ENCODE measurements at regions not wholly inside any gene's neighbourhood (a gene's known extent, or its start where the extent isn't known, plus 50 kb on each side); places are given as distances from the start of the nearest gene placed in this dataset.
"Not testable (repeated sequence)": the region's sequence is repeated elsewhere in the genome, so short reads cannot be mapped to it uniquely, and the experiment has no call there.

GRCh38 chr21:10464975-10465374, 56.4 kb upstream of the TPTE start:
- no peaks in the 10 kb centered on the region for H3K36me3 ChIP-seq (ENCODE audit: low read depth, missing control alignments)
- no peak for DNase-seq
- 37 to 40% methylated on average over 3 of the region's 3 CpGs for WGBS, 2 donors
- H3K9me3 ChIP-seq: no peaks in the 10 kb centered on the region
- no peak overlapping the region for H3K4me3 ChIP-seq
- no peaks in the 10 kb centered on the region for H3K4me1 ChIP-seq
- TF ChIP-seq CTCF (IDR thresholded peaks at IDR 0.05) (no peak), POLR2A (IDR thresholded peaks at IDR 0.05) (no peak)
- H3K27ac ChIP-seq: no peak overlapping the region
- no peaks in the 10 kb centered on the region for H3K27me3 ChIP-seq
- intact Hi-C loops (cut with DNase I; ENCODE audit: low total_unique reads): no loop called here

- DNase-seq; H3K9me3 ChIP-seq; H3K27ac ChIP-seq; intact Hi-C loops (cut with DNase I; ENCODE audit: low total_unique reads); H3K4me1 ChIP-seq; H3K4me3 ChIP-seq; H3K36me3 ChIP-seq (ENCODE audit: low read depth, missing control alignments); H3K27me3 ChIP-seq: not testable (repeated sequence)
- 42 to 64% methylated on average over 10 of the region's 10 CpGs for WGBS, 2 donors
These were observed 55.8 kb upstream of the TPTE start for GRCh38 chr21:10465524-10466110.

- Histone ChIP-seq H3K36me3 (ENCODE audit: low read depth, missing control alignments) (no peaks in the 10 kb centered on the region), H3K27me3 (no peaks in the 10 kb centered on the region), H3K4me1 (no peaks in the 10 kb centered on the region), H3K27ac (no peak overlapping the region), H3K9me3 (no peaks in the 10 kb centered on the region), H3K4me3 (no peak overlapping the region)
- no peak for TF ChIP-seq CTCF (IDR thresholded peaks at IDR 0.05)
- WGBS, 2 donors: 20 to 23% methylated on average over 2 of the region's 2 CpGs
- no peak for DNase-seq
- intact Hi-C loops (cut with DNase I; ENCODE audit: low total_unique reads): no loop called here
These were observed 55.2 kb upstream of the TPTE start for GRCh38 chr21:10466200-10466599.

Small RNA genes in the stretch of these regions (small RNA-seq; reads per million reads assigned to genes)
- gene AF254983.2: 0 reads per million in 2 donors

Data from testis (tissue), 2 donors.